MM.1S (cell line): ENCODE measurements at regions not wholly inside any gene's neighbourhood (a gene's known extent, or its start where the extent isn't known, plus 50 kb on each side); places are given as distances from the start of the nearest gene placed in this dataset.

Experiments used
- EZH2phosphoT487 ChIP-seq: fragments of 300-600 bp; sonication (generic); IDR thresholded peaks from 2 replicates; pipeline ENCODE4 v1.6.1; 2018; ENCODE audit warnings: antibody characterized with exemption, low read length
- TF ChIP-seq, protein P1 (sequence below): fragments of 300-600 bp; sonication (generic); IDR thresholded peaks from 2 replicates; pipeline ENCODE4 v1.5.1; 2016; ENCODE audit warnings: antibody characterized with exemption, low read length, mixed read lengths

- TF ChIP-seq, protein P1, sequence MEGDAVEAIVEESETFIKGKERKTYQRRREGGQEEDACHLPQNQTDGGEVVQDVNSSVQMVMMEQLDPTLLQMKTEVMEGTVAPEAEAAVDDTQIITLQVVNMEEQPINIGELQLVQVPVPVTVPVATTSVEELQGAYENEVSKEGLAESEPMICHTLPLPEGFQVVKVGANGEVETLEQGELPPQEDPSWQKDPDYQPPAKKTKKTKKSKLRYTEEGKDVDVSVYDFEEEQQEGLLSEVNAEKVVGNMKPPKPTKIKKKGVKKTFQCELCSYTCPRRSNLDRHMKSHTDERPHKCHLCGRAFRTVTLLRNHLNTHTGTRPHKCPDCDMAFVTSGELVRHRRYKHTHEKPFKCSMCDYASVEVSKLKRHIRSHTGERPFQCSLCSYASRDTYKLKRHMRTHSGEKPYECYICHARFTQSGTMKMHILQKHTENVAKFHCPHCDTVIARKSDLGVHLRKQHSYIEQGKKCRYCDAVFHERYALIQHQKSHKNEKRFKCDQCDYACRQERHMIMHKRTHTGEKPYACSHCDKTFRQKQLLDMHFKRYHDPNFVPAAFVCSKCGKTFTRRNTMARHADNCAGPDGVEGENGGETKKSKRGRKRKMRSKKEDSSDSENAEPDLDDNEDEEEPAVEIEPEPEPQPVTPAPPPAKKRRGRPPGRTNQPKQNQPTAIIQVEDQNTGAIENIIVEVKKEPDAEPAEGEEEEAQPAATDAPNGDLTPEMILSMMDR = no peak
- no peak for TF ChIP-seq EZH2phosphoT487
These were observed 160.7 kb upstream of the COBL start for GRCh38 chr7:51477323-51477722.
